ENCODE measurements at regions not wholly inside any gene's neighbourhood (a gene's known extent, or its start where the extent isn't known, plus 50 kb on each side); places are given as distances from the start of the nearest gene placed in this dataset.

DNA sequence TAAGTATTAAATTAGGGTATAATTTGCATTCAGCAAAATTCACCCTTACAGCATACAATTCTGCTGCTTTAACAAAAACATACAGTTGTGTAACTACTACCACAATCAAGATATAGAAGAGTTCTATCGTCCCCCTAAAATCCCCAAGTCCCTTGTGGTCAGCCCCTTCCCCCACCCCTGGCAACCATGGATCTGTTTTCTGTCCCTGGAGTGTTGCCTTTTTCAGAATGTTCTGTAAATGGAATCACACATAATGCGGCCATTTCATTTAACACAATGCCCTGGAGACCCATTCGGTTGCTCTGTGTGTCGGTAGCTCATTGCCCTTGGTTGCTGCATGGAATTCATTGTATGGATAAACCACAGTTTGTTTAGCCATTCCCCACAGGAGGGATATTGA, 190.2 kb downstream of the IRX5 start:
- DNase-seq (ENCODE audit: low read depth), result no peak
- H3K4me3 ChIP-seq (ENCODE audit: low read depth, low read length), result no peak overlapping the region
- TF ChIP-seq, protein P1, sequence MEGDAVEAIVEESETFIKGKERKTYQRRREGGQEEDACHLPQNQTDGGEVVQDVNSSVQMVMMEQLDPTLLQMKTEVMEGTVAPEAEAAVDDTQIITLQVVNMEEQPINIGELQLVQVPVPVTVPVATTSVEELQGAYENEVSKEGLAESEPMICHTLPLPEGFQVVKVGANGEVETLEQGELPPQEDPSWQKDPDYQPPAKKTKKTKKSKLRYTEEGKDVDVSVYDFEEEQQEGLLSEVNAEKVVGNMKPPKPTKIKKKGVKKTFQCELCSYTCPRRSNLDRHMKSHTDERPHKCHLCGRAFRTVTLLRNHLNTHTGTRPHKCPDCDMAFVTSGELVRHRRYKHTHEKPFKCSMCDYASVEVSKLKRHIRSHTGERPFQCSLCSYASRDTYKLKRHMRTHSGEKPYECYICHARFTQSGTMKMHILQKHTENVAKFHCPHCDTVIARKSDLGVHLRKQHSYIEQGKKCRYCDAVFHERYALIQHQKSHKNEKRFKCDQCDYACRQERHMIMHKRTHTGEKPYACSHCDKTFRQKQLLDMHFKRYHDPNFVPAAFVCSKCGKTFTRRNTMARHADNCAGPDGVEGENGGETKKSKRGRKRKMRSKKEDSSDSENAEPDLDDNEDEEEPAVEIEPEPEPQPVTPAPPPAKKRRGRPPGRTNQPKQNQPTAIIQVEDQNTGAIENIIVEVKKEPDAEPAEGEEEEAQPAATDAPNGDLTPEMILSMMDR (conservative IDR thresholded peaks at IDR 0.05; ENCODE audit: low read depth, low read length), result no peak

DNA sequence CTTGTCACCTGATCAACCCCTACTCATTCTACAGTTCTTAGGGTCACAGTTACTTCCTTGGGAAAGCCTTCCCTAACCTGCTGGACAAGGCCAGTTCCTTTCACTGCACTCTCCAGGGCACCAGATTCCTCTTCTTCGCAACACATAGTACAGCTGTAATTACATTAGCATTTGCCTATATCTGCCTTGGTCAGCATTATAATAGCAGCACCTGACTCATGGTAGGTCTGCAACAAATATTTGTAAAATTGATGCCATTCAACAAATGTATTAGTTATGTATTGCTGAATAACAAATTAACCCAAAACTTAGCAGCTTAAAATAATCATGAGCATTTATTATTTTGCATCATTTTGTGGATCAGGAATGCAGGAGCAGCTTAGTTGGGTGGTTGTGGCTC, 193.0 kb downstream of the IRX5 start:
- TF ChIP-seq, protein P1 (conservative IDR thresholded peaks at IDR 0.05; ENCODE audit: low read depth, low read length), result no peak
- no peak for DNase-seq (ENCODE audit: low read depth)
- H3K4me3 ChIP-seq (ENCODE audit: low read depth, low read length), result no peak overlapping the region

DNA sequence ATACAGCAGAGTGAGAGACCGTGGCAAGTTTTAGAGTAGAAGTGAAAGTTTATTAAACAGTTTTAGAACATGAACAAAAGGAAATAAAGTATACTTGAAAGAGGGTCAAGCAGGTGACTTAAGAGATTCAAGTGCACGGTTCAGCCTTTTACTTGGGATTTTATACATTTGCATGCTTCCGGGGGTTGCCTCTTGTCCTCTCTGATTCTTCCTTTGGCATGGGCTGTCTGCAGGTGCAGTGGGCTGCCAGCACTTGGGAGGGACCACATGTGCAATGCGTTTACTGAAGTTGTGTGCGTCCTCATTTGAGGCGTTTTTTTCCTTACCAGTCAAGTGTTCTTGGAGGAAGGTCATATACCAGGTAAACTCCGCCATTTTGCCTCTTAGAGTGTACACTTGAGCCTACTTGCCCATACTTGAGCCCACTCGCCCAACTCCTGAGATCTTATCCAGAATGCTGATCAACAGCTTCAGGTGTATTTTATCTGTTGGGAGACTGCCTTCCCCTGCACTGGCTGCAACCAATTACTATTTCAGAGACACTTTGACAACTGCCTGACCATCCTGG, 195.2 kb downstream of the IRX5 start:
- no peak for DNase-seq (ENCODE audit: low read depth)
- TF ChIP-seq, protein P1 (conservative IDR thresholded peaks at IDR 0.05; ENCODE audit: low read depth, low read length), result no peak
- H3K4me3 ChIP-seq (ENCODE audit: low read depth, low read length), result no peak overlapping the region

DNA sequence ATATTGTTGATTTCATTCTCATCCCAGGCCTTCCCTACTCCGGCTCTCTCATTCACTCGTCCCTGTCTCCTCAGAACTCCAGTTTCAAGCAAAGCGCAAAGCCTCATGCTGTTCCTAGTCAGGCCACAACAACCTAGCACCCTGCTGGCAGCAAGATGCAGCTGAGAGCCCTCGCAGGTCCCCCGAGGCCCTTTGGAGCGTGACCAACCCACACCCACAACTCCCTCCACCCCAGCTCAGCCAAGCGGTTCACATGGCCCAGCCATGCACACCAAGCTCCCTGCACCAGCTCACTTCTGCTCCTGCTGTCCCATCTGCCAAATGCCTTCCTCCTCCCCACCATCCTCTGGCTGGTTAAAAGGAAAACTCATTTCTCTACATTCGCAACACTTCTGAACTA, 195.8 kb downstream of the IRX5 start:
- TF ChIP-seq, protein P1 (conservative IDR thresholded peaks at IDR 0.05; ENCODE audit: low read depth, low read length), result no peak
- DNase-seq (ENCODE audit: low read depth), result no peak

DNA sequence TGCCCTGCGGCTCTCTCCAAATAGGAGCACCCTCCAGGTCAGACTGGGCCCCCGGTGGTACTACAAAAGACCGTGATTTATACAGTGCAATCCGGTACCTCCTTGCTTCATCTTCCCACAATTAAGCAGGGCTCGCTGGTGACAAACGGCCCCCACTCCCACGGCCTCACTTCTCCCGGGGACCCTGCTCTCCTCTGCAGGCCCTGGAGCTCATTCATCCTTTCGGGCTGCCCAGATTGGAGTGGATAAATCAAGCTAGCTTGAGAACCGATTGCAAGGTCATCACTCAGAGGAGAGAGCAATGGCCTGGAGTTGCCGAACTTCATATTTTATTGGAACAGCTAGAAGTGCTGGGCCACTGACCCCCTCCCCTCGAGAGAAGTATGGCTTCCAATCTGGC, 193.5 kb upstream of the IRX6 start:
- TF ChIP-seq, protein P1 (conservative IDR thresholded peaks at IDR 0.05; ENCODE audit: low read depth, low read length), result no peak
- H3K4me3 ChIP-seq (ENCODE audit: low read depth, low read length), result no peak overlapping the region
- no peak for DNase-seq (ENCODE audit: low read depth)

More for the DNA sequence above, 195.8 kb downstream of the IRX5 start:
- H3K4me3 ChIP-seq (ENCODE audit: low read depth, low read length), result no peak overlapping the region

DNA sequence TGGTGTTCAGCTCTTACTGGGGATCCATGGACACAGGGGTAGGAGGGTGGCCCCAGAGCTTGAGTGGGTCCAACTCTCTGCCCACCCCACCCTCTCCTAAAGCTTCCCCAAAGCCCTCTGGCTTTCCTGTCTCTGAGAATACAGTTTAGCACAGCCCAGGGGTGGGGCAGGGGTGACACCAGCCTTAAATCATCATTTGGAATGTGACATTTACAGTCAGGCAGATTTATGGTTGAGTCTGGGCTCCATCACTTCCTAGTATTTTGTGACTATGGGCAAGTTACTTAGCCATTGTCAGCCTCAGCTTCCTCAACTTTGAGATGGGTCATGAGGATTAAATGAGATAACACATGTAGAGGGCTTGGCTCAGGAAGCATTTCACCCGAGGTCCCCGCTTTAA, 193.1 kb upstream of the IRX6 start:
- no peak for DNase-seq (ENCODE audit: low read depth)
- TF ChIP-seq, protein P1 (conservative IDR thresholded peaks at IDR 0.05; ENCODE audit: low read depth, low read length), result no peak
- H3K4me3 ChIP-seq (ENCODE audit: low read depth, low read length), result no peak overlapping the region

DNA sequence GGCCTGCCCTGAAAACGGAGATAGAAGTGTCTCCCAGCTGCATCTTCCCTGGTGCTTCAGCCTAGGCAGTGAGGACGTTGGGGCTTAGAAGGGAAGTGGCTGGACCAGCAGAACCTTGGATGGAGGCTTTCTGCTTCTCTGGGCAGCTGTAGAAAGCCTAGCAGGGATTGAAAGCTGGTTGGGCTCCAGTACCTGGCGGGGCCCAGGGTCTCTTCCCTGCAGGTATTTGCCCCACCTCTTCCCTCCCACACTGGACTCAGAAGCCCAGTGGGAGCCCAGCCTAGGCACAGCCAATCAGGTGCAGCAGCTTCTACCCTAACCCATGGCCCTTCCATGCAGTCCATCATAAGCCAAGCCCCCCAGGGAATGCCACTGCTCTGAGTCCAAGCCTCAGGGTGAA, 190.3 kb upstream of the IRX6 start:
- H3K4me3 ChIP-seq (ENCODE audit: low read depth, low read length), result no peak overlapping the region
- no peak for DNase-seq (ENCODE audit: low read depth)
- TF ChIP-seq, protein P1 (conservative IDR thresholded peaks at IDR 0.05; ENCODE audit: low read depth, low read length), result no peak
